ENCODE measurements at regions not wholly inside any gene's neighbourhood (a gene's known extent, or its start where the extent isn't known, plus 50 kb on each side); places are given as distances from the start of the nearest gene placed in this dataset.

DNA sequence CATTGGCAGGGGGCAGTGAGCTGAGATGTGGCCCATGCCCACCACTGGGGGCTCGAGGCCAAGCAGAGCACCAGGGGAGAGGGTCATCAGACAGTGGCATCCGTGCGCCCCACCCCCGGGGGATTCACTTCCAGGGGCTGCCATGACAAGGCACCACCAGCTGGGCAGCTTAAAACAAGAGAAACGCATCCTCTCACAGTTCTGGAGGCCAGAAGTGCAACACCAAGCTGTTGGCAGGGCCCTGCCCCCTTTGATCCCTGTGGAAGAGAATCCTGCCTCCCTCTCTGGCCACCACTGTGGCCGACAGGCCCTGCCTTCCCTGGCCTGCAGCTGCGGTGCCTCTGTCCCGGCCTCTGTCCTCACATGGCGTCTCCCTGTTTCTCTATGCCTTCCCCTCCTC lies 187.7 kb upstream of the ID2 start:
- TF ChIP-seq, protein P1, sequence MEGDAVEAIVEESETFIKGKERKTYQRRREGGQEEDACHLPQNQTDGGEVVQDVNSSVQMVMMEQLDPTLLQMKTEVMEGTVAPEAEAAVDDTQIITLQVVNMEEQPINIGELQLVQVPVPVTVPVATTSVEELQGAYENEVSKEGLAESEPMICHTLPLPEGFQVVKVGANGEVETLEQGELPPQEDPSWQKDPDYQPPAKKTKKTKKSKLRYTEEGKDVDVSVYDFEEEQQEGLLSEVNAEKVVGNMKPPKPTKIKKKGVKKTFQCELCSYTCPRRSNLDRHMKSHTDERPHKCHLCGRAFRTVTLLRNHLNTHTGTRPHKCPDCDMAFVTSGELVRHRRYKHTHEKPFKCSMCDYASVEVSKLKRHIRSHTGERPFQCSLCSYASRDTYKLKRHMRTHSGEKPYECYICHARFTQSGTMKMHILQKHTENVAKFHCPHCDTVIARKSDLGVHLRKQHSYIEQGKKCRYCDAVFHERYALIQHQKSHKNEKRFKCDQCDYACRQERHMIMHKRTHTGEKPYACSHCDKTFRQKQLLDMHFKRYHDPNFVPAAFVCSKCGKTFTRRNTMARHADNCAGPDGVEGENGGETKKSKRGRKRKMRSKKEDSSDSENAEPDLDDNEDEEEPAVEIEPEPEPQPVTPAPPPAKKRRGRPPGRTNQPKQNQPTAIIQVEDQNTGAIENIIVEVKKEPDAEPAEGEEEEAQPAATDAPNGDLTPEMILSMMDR (IDR thresholded peaks at IDR 0.05; ENCODE audit: insufficient read depth, low read length, missing control alignments), result no peak
- ChIA-PET POLR2A (no interaction called here), CTCF (interaction anchor here (0.7 kb wide), 1 partner anchor 15 kb away, joined by 3 read pairs; no protein-coding TSS in a partner anchor)
- no peak for DNase-seq (ENCODE audit: low read depth, low spot score)
- no peak overlapping the region for H3K4me3 ChIP-seq (ENCODE audit: low read depth, low read length)

DNA sequence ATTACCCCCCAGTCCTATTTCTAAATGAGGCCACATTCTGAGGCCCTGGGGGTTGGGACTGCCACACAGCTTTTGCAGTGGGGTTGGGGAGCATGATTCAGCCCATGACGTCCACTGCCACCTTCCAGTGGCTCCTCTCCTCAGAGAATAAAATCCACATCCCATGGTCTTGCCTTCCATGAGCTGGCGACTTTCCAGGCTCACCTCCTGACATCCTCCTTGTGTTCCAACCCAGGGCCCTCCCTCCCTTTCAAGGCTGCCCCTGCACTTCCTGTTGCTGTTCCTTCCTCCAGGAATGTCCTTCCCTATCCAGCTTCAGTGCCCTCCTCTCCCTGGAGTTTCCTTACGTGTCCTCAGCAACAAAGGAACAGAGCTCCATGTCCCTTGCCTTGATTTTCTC lies 187.3 kb upstream of the ID2 start:
- POLR2A ChIA-PET, result no interaction called here
- TF ChIP-seq, protein P1 (IDR thresholded peaks at IDR 0.05; ENCODE audit: insufficient read depth, low read length, missing control alignments), result no peak
- H3K4me3 ChIP-seq (ENCODE audit: low read depth, low read length), result no peak overlapping the region
- CTCF ChIA-PET, result interaction anchor here (0.7 kb wide), 1 partner anchor 15 kb away, joined by 3 read pairs; no protein-coding TSS in a partner anchor
- no peak for DNase-seq (ENCODE audit: low read depth, low spot score)

DNA sequence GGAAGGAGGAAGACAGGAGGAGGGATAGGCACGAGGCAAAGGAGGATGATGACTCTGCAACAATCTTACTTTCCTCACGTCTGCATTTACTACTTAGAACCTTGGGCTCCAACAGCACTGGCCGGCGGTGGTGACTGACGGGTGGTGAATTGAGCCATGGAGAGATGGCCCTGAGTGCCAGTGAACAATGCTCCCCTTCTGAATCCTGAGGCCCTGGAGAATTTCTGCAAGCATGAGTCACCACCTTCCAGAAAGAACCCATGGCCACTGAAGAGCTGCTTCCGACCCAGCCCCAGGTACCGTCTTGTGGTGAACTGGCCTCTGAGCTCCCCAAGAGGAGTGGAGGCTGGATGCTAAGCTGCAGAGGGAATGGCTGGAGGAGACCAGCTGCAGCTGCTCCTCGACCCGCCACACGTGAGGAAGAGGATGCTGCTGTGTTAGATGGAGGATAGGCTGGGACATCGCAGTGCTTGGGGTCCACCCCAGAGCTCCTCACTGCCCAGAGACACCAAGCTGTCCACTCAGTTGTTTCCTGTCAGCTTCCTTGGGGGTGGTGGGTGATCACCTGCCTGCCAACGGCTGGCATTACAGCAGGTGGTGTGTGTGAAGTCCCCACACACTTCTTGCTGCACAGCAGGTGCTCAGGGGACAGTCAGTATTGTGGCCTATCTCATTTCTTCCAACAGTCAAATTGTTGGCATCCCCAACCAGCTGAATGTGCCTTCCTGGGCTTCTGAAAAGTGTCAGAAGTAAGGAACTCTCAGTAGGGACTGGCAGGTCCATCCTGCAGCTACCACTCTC lies 186.5 kb upstream of the ID2 start:
- TF ChIP-seq, protein P1 (IDR thresholded peaks at IDR 0.05; ENCODE audit: insufficient read depth, low read length, missing control alignments), result no peak
- CTCF ChIA-PET, result interaction anchor here (1.0 kb wide), 1 partner anchor 17 kb away, joined by 3 read pairs; no protein-coding TSS in a partner anchor
- H3K4me3 ChIP-seq (ENCODE audit: low read depth, low read length), result no peak overlapping the region
- DNase-seq (ENCODE audit: low read depth, low spot score), result no peak
- POLR2A ChIA-PET, result interaction anchor here (1.1 kb wide), 1 partner anchor 138 kb away, joined by 3 read pairs; no protein-coding TSS in a partner anchor

DNA sequence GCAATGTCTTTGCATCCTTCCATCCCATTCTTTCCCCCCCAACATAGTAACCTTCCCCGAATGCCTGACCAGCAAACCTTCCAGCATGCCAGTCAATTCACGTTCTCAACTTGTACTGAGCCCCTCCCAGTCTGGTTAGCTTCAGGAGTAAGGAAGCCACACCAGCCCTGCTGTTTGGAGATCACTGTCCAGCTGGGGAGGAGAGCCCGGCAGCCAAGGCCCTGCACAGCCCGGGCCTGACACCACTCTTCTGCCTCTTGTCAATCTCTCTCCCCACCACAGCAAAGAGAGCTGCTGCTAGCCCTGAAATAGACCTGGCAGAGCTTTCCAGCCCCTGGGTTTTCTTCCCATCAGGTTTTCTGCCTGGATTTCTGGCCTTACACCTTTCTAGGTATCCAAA lies 185.8 kb upstream of the ID2 start:
- TF ChIP-seq, protein P1 (IDR thresholded peaks at IDR 0.05; ENCODE audit: insufficient read depth, low read length, missing control alignments), result no peak
- no peak overlapping the region for H3K4me3 ChIP-seq (ENCODE audit: low read depth, low read length)
- DNase-seq (ENCODE audit: low read depth, low spot score), result no peak
- ChIA-PET CTCF (interaction anchor here (1.0 kb wide), 1 partner anchor 16 kb away, joined by 3 read pairs; no protein-coding TSS in a partner anchor), POLR2A (interaction anchor here (1.1 kb wide), 1 partner anchor 138 kb away, joined by 3 read pairs; no protein-coding TSS in a partner anchor)

GRCh38 chr2:8496617-8497016 lies 185.2 kb upstream of the ID2 start:
- ChIA-PET POLR2A (no interaction called here), CTCF (interaction anchor here (1.0 kb wide), 1 partner anchor 15 kb away, joined by 3 read pairs; no protein-coding TSS in a partner anchor)
- no peak overlapping the region for H3K4me3 ChIP-seq (ENCODE audit: low read depth, low read length)
- TF ChIP-seq, protein P1 (IDR thresholded peaks at IDR 0.05; ENCODE audit: insufficient read depth, low read length, missing control alignments), result no peak
- no peak for DNase-seq (ENCODE audit: low read depth, low spot score)

DNA sequence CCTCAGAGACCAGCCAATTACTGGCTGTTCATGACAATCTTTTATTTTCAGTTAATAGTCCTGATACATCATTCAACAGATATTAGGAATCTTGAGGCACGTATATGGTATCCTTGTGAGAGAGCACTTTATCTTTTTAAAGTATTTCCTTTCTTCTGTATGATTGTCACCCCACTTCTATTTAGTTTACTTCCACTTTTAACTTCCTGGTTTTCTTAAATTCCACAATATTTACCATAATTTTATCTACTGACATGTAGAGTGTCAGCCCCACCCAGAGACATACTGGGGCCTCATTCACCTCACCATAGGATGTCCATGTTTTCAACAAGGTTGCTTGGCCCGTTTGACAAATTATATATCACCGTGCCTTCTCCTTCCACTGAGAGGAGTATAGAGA lies 182.9 kb upstream of the ID2 start:
- DNase-seq (ENCODE audit: low read depth, low spot score), result no peak
- ChIA-PET POLR2A (no interaction called here), CTCF (no interaction called here)
- TF ChIP-seq, protein P1 (IDR thresholded peaks at IDR 0.05; ENCODE audit: insufficient read depth, low read length, missing control alignments), result no peak
- no peak overlapping the region for H3K4me3 ChIP-seq (ENCODE audit: low read depth, low read length)
